SU-DHL-6 (cell line): ENCODE measurements at regions not wholly inside any gene's neighbourhood (a gene's known extent, or its start where the extent isn't known, plus 50 kb on each side); places are given as distances from the start of the nearest gene placed in this dataset.

Source experiments
- CTCF ChIP-seq: fragments of 200-600 bp; sonication (generic); IDR thresholded peaks from one replicate; pipeline ENCODE4 v1.5.1; 2017; ENCODE audit warnings: antibody characterized with exemption, mild to moderate bottlenecking, low read length, moderate library complexity; ENCODE audit not compliant: insufficient read depth, poor library complexity, severe bottlenecking
- EZH2phosphoT487 ChIP-seq: fragments of 200-600 bp; sonication (generic), shearing (Covaris generic); conservative IDR thresholded peaks from 2 replicates; pipeline ENCODE4 v1.6.1; 2018; ENCODE audit warnings: mild to moderate bottlenecking, antibody characterized with exemption, low read length, moderate library complexity, mixed read lengths

DNA sequence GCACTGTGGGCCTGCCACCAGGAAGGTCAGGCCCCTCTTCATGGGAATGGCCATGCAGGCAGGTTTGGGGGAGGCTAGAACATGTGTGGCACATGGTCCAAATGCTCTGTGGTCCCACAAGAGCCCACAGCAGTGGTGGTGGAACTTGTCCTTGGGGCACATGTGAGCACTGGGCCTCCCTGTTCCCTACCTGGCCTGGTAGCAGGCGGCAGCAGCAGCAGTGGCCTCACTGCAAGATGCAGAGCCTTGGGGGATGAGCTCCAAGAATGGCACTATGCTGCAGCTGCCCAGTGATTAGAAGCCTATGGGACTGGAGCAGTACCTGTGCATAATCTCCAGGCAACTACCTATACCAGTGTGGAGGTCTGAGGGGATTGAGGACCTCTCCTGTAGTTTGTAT lies 197.0 kb upstream of the DCAF8L1 start:
- TF ChIP-seq EZH2phosphoT487: no peak
- TF ChIP-seq CTCF: no peak
